PC-3 (cell line): ENCODE measurements at regions not wholly inside any gene's neighbourhood (a gene's known extent, or its start where the extent isn't known, plus 50 kb on each side); places are given as distances from the start of the nearest gene placed in this dataset.
"Not testable (repeated sequence)": the region's sequence is repeated elsewhere in the genome, so short reads cannot be mapped to it uniquely, and the experiment has no call there.

Experiments used
- ATAC-seq: fragments of 200-7000 bp; cut with Tn5 transposase; 2 replicates; pipeline ENCODE4 v1.9.1; 2020; ENCODE audit warnings: mild to moderate bottlenecking, moderate library complexity
- BruUV-seq: library from RNA; stranded (reverse); fragments of 400-500 nt; replicated peaks from 2 replicates; lab custom pipeline; 2021; lab: Mats Ljungman, UMichigan
- CTCF ChIA-PET: fragments of 300-600 bp; sonication (Branson Sonifier 250); formaldehyde crosslinking; loops from one replicate; lab custom pipeline; 2022; ENCODE audit warnings: antibody characterized with exemption; lab: Charles Lee
- POLR2A ChIA-PET: fragments of 300-600 bp; sonication (Branson Sonifier 250); formaldehyde crosslinking; loops from one replicate; lab custom pipeline; 2022; ENCODE audit warnings: antibody characterized with exemption; ENCODE audit not compliant: unreplicated experiment; lab: Charles Lee
- DNase-seq: peaks from one replicate; pipeline ENCODE4 v3.0.0-alpha.2; 2015
- H2AFZ ChIP-seq: fragments of 300-600 bp; sonication (generic); 2 replicates; pipeline ENCODE4 v1.6.0; 2016; ENCODE audit warnings: antibody characterized with exemption, low read length
- H3F3A ChIP-seq: fragments of 300-600 bp; sonication (generic); one replicate; pipeline ENCODE4 v1.6.0; 2017; ENCODE audit warnings: antibody characterized with exemption, low read length, control low read depth, mild to moderate bottlenecking; ENCODE audit not compliant: unreplicated experiment
- H3K27ac ChIP-seq: fragments of 300-600 bp; sonication (generic); 2 replicates; pipeline ENCODE4 v1.5.1; 2016; ENCODE audit warnings: mild to moderate bottlenecking, low read length
- H3K27me3 ChIP-seq: fragments of 300-600 bp; sonication (generic); 2 replicates; pipeline ENCODE4 v1.6.1; 2016; ENCODE audit warnings: low read length, mixed read lengths
- H3K36me3 ChIP-seq: fragments of 300-600 bp; sonication (generic); 2 replicates; pipeline ENCODE4 v1.6.1; 2016; ENCODE audit warnings: low read depth, mixed run types, low read length, mixed read lengths
- H3K4me1 ChIP-seq: fragments of 300-600 bp; sonication (generic); 2 replicates; pipeline ENCODE4 v1.5.1; 2016; ENCODE audit warnings: low read length; ENCODE audit not compliant: insufficient read depth
- H3K4me2 ChIP-seq: fragments of 300-600 bp; sonication (generic); 2 replicates; pipeline ENCODE4 v1.6.0; 2016; ENCODE audit warnings: low read length
- H3K4me3 ChIP-seq: fragments of 300-600 bp; sonication (generic); 2 replicates; pipeline ENCODE4 v1.5.1; 2016; ENCODE audit warnings: mild to moderate bottlenecking, low read length, mixed read lengths
- H3K79me2 ChIP-seq: fragments of 300-600 bp; sonication (generic); 2 replicates; pipeline ENCODE4 v1.6.1; 2017; ENCODE audit warnings: low read length, mixed read lengths
- H3K9ac ChIP-seq: fragments of 300-600 bp; sonication (generic); 2 replicates; pipeline ENCODE4 v1.6.0; 2016; ENCODE audit warnings: mild to moderate bottlenecking, low read length
- H3K9me2 ChIP-seq: fragments of 300-600 bp; sonication (generic); replicated peaks from 2 replicates; pipeline ENCODE4 v1.6.1; 2016; ENCODE audit warnings: mixed run types, low read length, mixed read lengths
- H3K9me3 ChIP-seq: fragments of 300-600 bp; sonication (generic); 2 replicates; pipeline ENCODE4 v1.6.1; 2016; ENCODE audit warnings: low read length, mixed read lengths
- H4K20me1 ChIP-seq: fragments of 300-600 bp; sonication (generic); 2 replicates; pipeline ENCODE4 v1.6.1; 2016; ENCODE audit warnings: low read length, mixed read lengths
- EZH2 ChIP-seq: fragments of 300-600 bp; sonication (generic); IDR thresholded peaks from one replicate; pipeline ENCODE4 v1.6.1; 2017; ENCODE audit warnings: antibody characterized with exemption, mild to moderate bottlenecking, low read length; ENCODE audit not compliant: unreplicated experiment
- EZH2phosphoT487 ChIP-seq: fragments of 300-600 bp; sonication (generic); IDR thresholded peaks from 2 replicates; pipeline ENCODE4 v1.6.1; 2018; ENCODE audit warnings: mild to moderate bottlenecking, antibody characterized with exemption, low read length, borderline replicate concordance
- intact Hi-C: fragments of 100-400 bp; cut with micrococcal nuclease; formaldehyde crosslinking; loops from 2 replicates; pipeline ENCODE4 v1.9.0; 2023
- TF ChIP-seq, protein P1 (sequence below): fragments of 300-600 bp; sonication (generic); conservative IDR thresholded peaks from 2 replicates; pipeline ENCODE4 v1.5.1; 2017; ENCODE audit warnings: antibody characterized with exemption, low read depth, mild to moderate bottlenecking, low read length

GRCh38 chr2:226295123-226295522 lies 504.5 kb downstream of the IRS1 start:
- Histone ChIP-seq H3F3A (no peaks in the 10 kb centered on the region), H4K20me1 (no peaks in the 10 kb centered on the region), H3K9ac (no peak overlapping the region), H3K27me3 (no peaks in the 10 kb centered on the region), H3K27ac (no peak overlapping the region), H2AFZ (no peak overlapping the region), H3K4me2 (no peak overlapping the region), H3K9me2 (no peaks in the 10 kb centered on the region), H3K9me3 (no peaks in the 10 kb centered on the region), H3K36me3 (no peaks in the 10 kb centered on the region), H3K4me1 (no peaks in the 10 kb centered on the region), H3K4me3 (no peak overlapping the region), H3K79me2 (no peaks in the 10 kb centered on the region)
- no TSS peak for BruUV-seq
- TF ChIP-seq, protein P1, sequence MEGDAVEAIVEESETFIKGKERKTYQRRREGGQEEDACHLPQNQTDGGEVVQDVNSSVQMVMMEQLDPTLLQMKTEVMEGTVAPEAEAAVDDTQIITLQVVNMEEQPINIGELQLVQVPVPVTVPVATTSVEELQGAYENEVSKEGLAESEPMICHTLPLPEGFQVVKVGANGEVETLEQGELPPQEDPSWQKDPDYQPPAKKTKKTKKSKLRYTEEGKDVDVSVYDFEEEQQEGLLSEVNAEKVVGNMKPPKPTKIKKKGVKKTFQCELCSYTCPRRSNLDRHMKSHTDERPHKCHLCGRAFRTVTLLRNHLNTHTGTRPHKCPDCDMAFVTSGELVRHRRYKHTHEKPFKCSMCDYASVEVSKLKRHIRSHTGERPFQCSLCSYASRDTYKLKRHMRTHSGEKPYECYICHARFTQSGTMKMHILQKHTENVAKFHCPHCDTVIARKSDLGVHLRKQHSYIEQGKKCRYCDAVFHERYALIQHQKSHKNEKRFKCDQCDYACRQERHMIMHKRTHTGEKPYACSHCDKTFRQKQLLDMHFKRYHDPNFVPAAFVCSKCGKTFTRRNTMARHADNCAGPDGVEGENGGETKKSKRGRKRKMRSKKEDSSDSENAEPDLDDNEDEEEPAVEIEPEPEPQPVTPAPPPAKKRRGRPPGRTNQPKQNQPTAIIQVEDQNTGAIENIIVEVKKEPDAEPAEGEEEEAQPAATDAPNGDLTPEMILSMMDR, result no peak
- no peak for TF ChIP-seq EZH2phosphoT487
- TF ChIP-seq EZH2, result no peak
- ChIA-PET CTCF (no interaction called here), POLR2A (no interaction called here)
- DNase-seq (no peak), ATAC-seq (no peak)
- intact Hi-C loops, result no loop called here

DNA sequence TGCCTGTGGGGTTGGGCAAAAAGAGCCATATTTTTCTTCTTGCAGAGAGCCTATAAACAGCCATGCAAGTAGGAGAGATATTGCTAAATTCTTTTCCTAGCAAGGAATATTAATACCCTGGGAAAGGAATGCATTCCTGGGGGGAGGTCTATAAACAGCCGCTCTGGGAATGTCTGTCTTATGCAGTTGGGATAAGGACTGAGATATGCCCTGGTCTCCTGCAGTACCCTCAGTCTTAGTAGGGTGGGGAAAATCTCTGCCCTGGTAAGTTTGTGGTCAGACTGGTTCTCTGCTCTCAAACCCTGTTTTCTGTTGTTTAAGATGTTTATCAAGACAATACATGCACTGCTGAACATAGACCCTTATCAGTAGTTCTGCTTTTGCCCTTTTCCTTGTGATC lies 508.3 kb downstream of the IRS1 start:
- CTCF ChIA-PET, result not testable (repeated sequence)

DNA sequence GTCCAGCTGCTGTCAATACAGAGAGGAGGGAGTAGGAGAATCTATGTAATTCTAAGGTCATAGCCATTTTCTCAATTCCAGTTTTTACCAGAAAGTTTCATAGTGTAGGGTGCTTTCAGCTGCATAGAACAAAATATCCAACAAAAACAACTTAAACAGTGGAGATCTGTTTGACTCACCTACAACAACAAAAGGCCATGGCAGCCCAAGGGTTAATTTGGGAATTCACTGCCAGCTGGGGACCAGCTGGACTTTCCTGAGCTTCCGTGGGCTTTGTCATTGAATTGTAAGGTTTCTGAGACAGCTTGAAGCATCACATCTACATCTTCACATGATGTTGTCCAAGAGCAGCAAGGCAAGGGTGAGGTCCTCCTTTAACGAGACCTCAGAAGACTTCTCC lies 512.7 kb downstream of the IRS1 start:
- H4K20me1 ChIP-seq, result no peaks in the 10 kb centered on the region
- H3K4me3 ChIP-seq, result no peak overlapping the region
- no peak overlapping the region for H2AFZ ChIP-seq
- no peak overlapping the region for H3K9ac ChIP-seq
- ChIA-PET POLR2A (no interaction called here), CTCF (no interaction called here)
- BruUV-seq, result no TSS peak
- no peak overlapping the region for H3K27ac ChIP-seq
- peaks cover 15% of the 10 kb centered on the region for H3K4me1 ChIP-seq
- H3F3A ChIP-seq, result no peaks in the 10 kb centered on the region
- intact Hi-C loops, result no loop called here
- ATAC-seq, result no peak
- DNase-seq, result no peak
- H3K36me3 ChIP-seq, result no peaks in the 10 kb centered on the region
- no peaks in the 10 kb centered on the region for H3K9me2 ChIP-seq
- no peaks in the 10 kb centered on the region for H3K79me2 ChIP-seq
- TF ChIP-seq EZH2 (no peak), EZH2phosphoT487 (no peak)
- TF ChIP-seq, protein P1, result no peak
- no peak overlapping the region for H3K4me2 ChIP-seq
- H3K9me3 ChIP-seq, result no peaks in the 10 kb centered on the region
- no peaks in the 10 kb centered on the region for H3K27me3 ChIP-seq

More for the DNA sequence above, 508.3 kb downstream of the IRS1 start:
- H2AFZ ChIP-seq, H3F3A ChIP-seq, H3K4me3 ChIP-seq, H3K36me3 ChIP-seq, POLR2A ChIA-PET, intact Hi-C loops, DNase-seq, H3K4me1 ChIP-seq, H3K79me2 ChIP-seq, H3K9me2 ChIP-seq, H3K4me2 ChIP-seq, H3K27ac ChIP-seq, H4K20me1 ChIP-seq, H3K27me3 ChIP-seq, H3K9me3 ChIP-seq, ATAC-seq, BruUV-seq, H3K9ac ChIP-seq: not testable (repeated sequence)
